MG63 (cell line): ENCODE measurements at regions not wholly inside any gene's neighbourhood (a gene's known extent, or its start where the extent isn't known, plus 50 kb on each side); places are given as distances from the start of the nearest gene placed in this dataset.
A peak's percentile ranks its signal among the peaks of the same experiment; 100 is the strongest.

Experiments used
- DNase-seq: peaks from one replicate; pipeline ENCODE4 v3.0.0-alpha.2; 2020
- H3K27me3 ChIP-seq: fragments of 250-450 bp; sonication (Bioruptor Pico); 2 replicates; pipeline ENCODE4 v1.5.1; 2020; ENCODE audit warnings: mild to moderate bottlenecking, moderate library complexity
- H3K36me3 ChIP-seq: fragments of 250-450 bp; sonication (Bioruptor Pico); 2 replicates; pipeline ENCODE4 v1.5.1; 2020; ENCODE audit warnings: mild to moderate bottlenecking, moderate library complexity
- H3K4me3 ChIP-seq: fragments of 250-450 bp; sonication (Bioruptor Pico); 2 replicates; pipeline ENCODE4 v1.5.1; 2020; ENCODE audit warnings: mild to moderate bottlenecking, moderate library complexity
- H3K9me3 ChIP-seq: fragments of 250-450 bp; sonication (Bioruptor Pico); 2 replicates; pipeline ENCODE4 v1.5.1; 2020; ENCODE audit warnings: mild to moderate bottlenecking, moderate library complexity

- Histone ChIP-seq H3K27me3 (no peaks in the 10 kb centered on the region), H3K36me3 (no peaks in the 10 kb centered on the region), H3K9me3 (no peaks in the 10 kb centered on the region), H3K4me3 (no peak overlapping the region)
- no peak for DNase-seq
Measured at GRCh38 chr13:58085274-58085673, 453.7 kb downstream of the PCDH17 start.

- H3K27me3 ChIP-seq: no peaks in the 10 kb centered on the region
- no peaks in the 10 kb centered on the region for H3K9me3 ChIP-seq
- no peak overlapping the region for H3K4me3 ChIP-seq
- DNase-seq: no peak
- H3K36me3 ChIP-seq: no peaks in the 10 kb centered on the region
Measured at GRCh38 chr13:58085819-58086218, 454.3 kb downstream of the PCDH17 start.

- no peak overlapping the region for H3K4me3 ChIP-seq
- DNase-seq: no peak
- no peaks in the 10 kb centered on the region for H3K9me3 ChIP-seq
- no peaks in the 10 kb centered on the region for H3K36me3 ChIP-seq
- no peaks in the 10 kb centered on the region for H3K27me3 ChIP-seq
Measured at GRCh38 chr13:58087566-58087965, 456.0 kb downstream of the PCDH17 start.

GRCh38 chr13:58093394-58093793 is 461.9 kb downstream of the PCDH17 start:
- no peaks in the 10 kb centered on the region for H3K27me3 ChIP-seq
- no peaks in the 10 kb centered on the region for H3K9me3 ChIP-seq
- no peak for DNase-seq
- H3K36me3 ChIP-seq: no peaks in the 10 kb centered on the region
- H3K4me3 ChIP-seq: no peak overlapping the region

GRCh38 chr13:58097831-58098230 is 466.3 kb downstream of the PCDH17 start:
- DNase-seq: peak; percentile 2
- Histone ChIP-seq H3K9me3 (no peaks in the 10 kb centered on the region), H3K27me3 (no peaks in the 10 kb centered on the region), H3K36me3 (no peaks in the 10 kb centered on the region), H3K4me3 (no peak overlapping the region)

- no peaks in the 10 kb centered on the region for H3K27me3 ChIP-seq
- H3K36me3 ChIP-seq: no peaks in the 10 kb centered on the region
Measured at GRCh38 chr13:58119351-58119750, 487.8 kb downstream of the PCDH17 start.

GRCh38 chr13:58119804-58120203 is 488.3 kb downstream of the PCDH17 start:
- Histone ChIP-seq H3K27me3 (no peaks in the 10 kb centered on the region), H3K4me3 (no peak overlapping the region), H3K36me3 (no peaks in the 10 kb centered on the region), H3K9me3 (no peaks in the 10 kb centered on the region)
- no peak for DNase-seq

More at GRCh38 chr13:58119351-58119750, 487.8 kb downstream of the PCDH17 start:
- Histone ChIP-seq H3K9me3 (no peaks in the 10 kb centered on the region), H3K4me3 (no peak overlapping the region)
- DNase-seq: no peak

GRCh38 chr13:58126496-58126895 is 495.0 kb downstream of the PCDH17 start:
- no peaks in the 10 kb centered on the region for H3K9me3 ChIP-seq
- DNase-seq: no peak
- no peak overlapping the region for H3K4me3 ChIP-seq
- H3K27me3 ChIP-seq: no peaks in the 10 kb centered on the region
- H3K36me3 ChIP-seq: no peaks in the 10 kb centered on the region

- Histone ChIP-seq H3K4me3 (no peak overlapping the region), H3K9me3 (no peaks in the 10 kb centered on the region), H3K36me3 (no peaks in the 10 kb centered on the region), H3K27me3 (no peaks in the 10 kb centered on the region)
- DNase-seq: no peak
Measured at GRCh38 chr13:58134012-58134411, 502.5 kb downstream of the PCDH17 start.

GRCh38 chr13:58134525-58134924 is 503.0 kb downstream of the PCDH17 start:
- H3K27me3 ChIP-seq: no peaks in the 10 kb centered on the region

GRCh38 chr13:58142952-58143351 is 511.4 kb downstream of the PCDH17 start:
- no peaks in the 10 kb centered on the region for H3K9me3 ChIP-seq
- no peak overlapping the region for H3K4me3 ChIP-seq
- no peaks in the 10 kb centered on the region for H3K27me3 ChIP-seq
- H3K36me3 ChIP-seq: no peaks in the 10 kb centered on the region
- no peak for DNase-seq

More at GRCh38 chr13:58134525-58134924, 503.0 kb downstream of the PCDH17 start:
- no peaks in the 10 kb centered on the region for H3K9me3 ChIP-seq
- no peak for DNase-seq
- H3K4me3 ChIP-seq: no peak overlapping the region
- H3K36me3 ChIP-seq: no peaks in the 10 kb centered on the region

- H3K36me3 ChIP-seq: no peaks in the 10 kb centered on the region
- no peaks in the 10 kb centered on the region for H3K9me3 ChIP-seq
- no peaks in the 10 kb centered on the region for H3K27me3 ChIP-seq
- no peak for DNase-seq
- H3K4me3 ChIP-seq: no peak overlapping the region
Measured at GRCh38 chr13:58144616-58145015, 513.1 kb downstream of the PCDH17 start.

- no peaks in the 10 kb centered on the region for H3K9me3 ChIP-seq
- DNase-seq: no peak
- no peaks in the 10 kb centered on the region for H3K27me3 ChIP-seq
- no peaks in the 10 kb centered on the region for H3K36me3 ChIP-seq
- H3K4me3 ChIP-seq: no peak overlapping the region
Measured at GRCh38 chr13:58151452-58151851, 519.9 kb downstream of the PCDH17 start.

- H3K9me3 ChIP-seq: no peaks in the 10 kb centered on the region
- DNase-seq: no peak
- no peaks in the 10 kb centered on the region for H3K27me3 ChIP-seq
- no peaks in the 10 kb centered on the region for H3K36me3 ChIP-seq
- H3K4me3 ChIP-seq: no peak overlapping the region
Measured at GRCh38 chr13:58160980-58161379, 529.4 kb downstream of the PCDH17 start.

- Histone ChIP-seq H3K4me3 (no peak overlapping the region), H3K9me3 (no peaks in the 10 kb centered on the region), H3K36me3 (no peaks in the 10 kb centered on the region), H3K27me3 (no peaks in the 10 kb centered on the region)
- DNase-seq: no peak
Measured at GRCh38 chr13:58165617-58166016, 534.1 kb downstream of the PCDH17 start.

GRCh38 chr13:58181111-58181510 is 549.6 kb downstream of the PCDH17 start:
- H3K27me3 ChIP-seq: no peaks in the 10 kb centered on the region
- H3K36me3 ChIP-seq: no peaks in the 10 kb centered on the region
- H3K4me3 ChIP-seq: no peak overlapping the region
- DNase-seq: no peak
- H3K9me3 ChIP-seq: no peaks in the 10 kb centered on the region

GRCh38 chr13:58187881-58188280 is 556.3 kb downstream of the PCDH17 start:
- Histone ChIP-seq H3K36me3 (no peaks in the 10 kb centered on the region), H3K4me3 (no peak overlapping the region), H3K9me3 (no peaks in the 10 kb centered on the region), H3K27me3 (no peaks in the 10 kb centered on the region)
- no peak for DNase-seq

GRCh38 chr13:58190577-58190976 is 559.0 kb downstream of the PCDH17 start:
- no peaks in the 10 kb centered on the region for H3K9me3 ChIP-seq
- no peak for DNase-seq
- no peaks in the 10 kb centered on the region for H3K36me3 ChIP-seq
- no peak overlapping the region for H3K4me3 ChIP-seq
- H3K27me3 ChIP-seq: no peaks in the 10 kb centered on the region

GRCh38 chr13:58191754-58192153 is 560.2 kb downstream of the PCDH17 start:
- DNase-seq: no peak
- Histone ChIP-seq H3K27me3 (no peaks in the 10 kb centered on the region), H3K36me3 (no peaks in the 10 kb centered on the region), H3K9me3 (no peaks in the 10 kb centered on the region), H3K4me3 (no peak overlapping the region)
